PC-9 (cell line): ENCODE measurements at regions not wholly inside any gene's neighbourhood (a gene's known extent, or its start where the extent isn't known, plus 50 kb on each side); places are given as distances from the start of the nearest gene placed in this dataset.

Source experiments
- BruUV-seq: library from RNA; stranded (reverse); fragments of 400-500 nt; replicated peaks from 2 replicates; lab custom pipeline; 2021; lab: Mats Ljungman, UMichigan
- CTCF ChIA-PET: fragments of 300-600 bp; sonication (Branson Sonifier 250); formaldehyde crosslinking; loops from one replicate; lab custom pipeline; 2022; ENCODE audit warnings: antibody characterized with exemption; lab: Charles Lee
- POLR2A ChIA-PET: fragments of 300-600 bp; sonication (Branson Sonifier 250); formaldehyde crosslinking; loops from one replicate; lab custom pipeline; 2022; ENCODE audit warnings: antibody characterized with exemption; ENCODE audit not compliant: unreplicated experiment; lab: Charles Lee
- DNase-seq, 2 experiments: peaks; one replicate each; pipeline versions ENCODE4 v3.0.0 to v3.0.0-alpha.2; 2015 to 2022; ENCODE audit warnings: mixed read lengths in 1 of 2
- H2AFZ ChIP-seq: fragments of 200-600 bp; sonication (generic); 2 replicates; pipeline ENCODE4 v1.8.1; 2017; ENCODE audit warnings: antibody characterized with exemption
- H3F3A ChIP-seq: fragments of 200-600 bp; sonication (generic); 2 replicates; pipeline ENCODE4 v1.8.1; 2017; ENCODE audit warnings: antibody characterized with exemption, mild to moderate bottlenecking, low read depth; ENCODE audit not compliant: insufficient read depth
- H3K27ac ChIP-seq: fragments of 200-600 bp; sonication (generic); 2 replicates; pipeline ENCODE4 v1.6.1; 2016; ENCODE audit warnings: mixed run types
- H3K27me3 ChIP-seq: fragments of 200-600 bp; sonication (generic); 2 replicates; pipeline ENCODE4 v1.6.1; 2016; ENCODE audit warnings: low read depth, mixed run types; ENCODE audit not compliant: insufficient read depth
- H3K36me3 ChIP-seq: fragments of 200-600 bp; sonication (generic); 2 replicates; pipeline ENCODE4 v1.6.1; 2016; ENCODE audit warnings: low read depth, mixed run types
- H3K4me1 ChIP-seq: fragments of 200-600 bp; sonication (generic); replicated peaks from 2 replicates; pipeline ENCODE4 v1.6.1; 2016; ENCODE audit warnings: mixed run types; ENCODE audit not compliant: insufficient read depth
- H3K4me2 ChIP-seq: fragments of 200-600 bp; sonication (generic); 2 replicates; pipeline ENCODE4 v1.6.1; 2017; ENCODE audit warnings: mixed run types
- H3K4me3 ChIP-seq: fragments of 200-600 bp; sonication (generic); 2 replicates; pipeline ENCODE4 v1.6.1; 2016; ENCODE audit warnings: mixed run types
- H3K79me2 ChIP-seq: fragments of 200-600 bp; sonication (generic); 2 replicates; pipeline ENCODE4 v1.6.1; 2017; ENCODE audit warnings: low read depth, mixed run types
- H3K9me2 ChIP-seq: fragments of 200-600 bp; sonication (generic); 2 replicates; pipeline ENCODE4 v1.8.1; 2017; ENCODE audit warnings: mild to moderate bottlenecking; ENCODE audit not compliant: insufficient read depth
- H3K9me3 ChIP-seq: fragments of 200-600 bp; sonication (generic); 2 replicates; pipeline ENCODE4 v1.8.1; 2016; ENCODE audit warnings: low read depth; ENCODE audit not compliant: insufficient read depth
- H4K20me1 ChIP-seq: fragments of 200-600 bp; sonication (generic); 2 replicates; pipeline ENCODE4 v1.8.1; 2017; ENCODE audit not compliant: insufficient read depth
- CTCF ChIP-seq: fragments of 200-600 bp; sonication (generic); conservative IDR thresholded peaks from 2 replicates; pipeline ENCODE4 v1.6.1; 2017; ENCODE audit warnings: mixed run types, antibody characterized with exemption, mild to moderate bottlenecking, moderate library complexity
- EZH2 ChIP-seq: fragments of 200-600 bp; sonication (generic); IDR thresholded peaks from 2 replicates; pipeline ENCODE4 v1.8.0; 2017; ENCODE audit warnings: antibody characterized with exemption, low read depth
- intact Hi-C: fragments of 100-400 bp; cut with micrococcal nuclease; formaldehyde crosslinking; loops from one replicate; pipeline ENCODE4 v1.10.0; 2022; ENCODE audit not compliant: unreplicated experiment

DNA sequence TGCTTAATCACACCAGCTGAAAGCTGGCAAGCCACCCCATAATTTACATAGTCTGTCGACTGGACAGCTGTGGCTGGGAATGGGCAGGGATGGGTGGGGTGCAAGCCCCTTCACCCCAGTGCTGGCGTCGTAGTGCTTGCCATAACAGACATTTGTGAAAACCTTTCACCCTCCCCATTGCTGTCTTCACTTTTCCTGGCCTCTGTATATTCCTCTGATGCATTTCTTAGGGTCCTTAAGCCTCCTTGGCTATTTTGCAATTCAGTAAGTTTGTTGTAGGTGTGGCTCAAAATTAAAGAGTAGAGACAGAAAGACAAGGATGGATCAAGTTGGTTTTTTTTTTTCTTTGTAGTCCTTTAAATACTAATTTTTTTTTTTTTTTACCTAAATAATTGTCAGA is 383.3 kb upstream of the MCTP2 start:
- no peaks in the 10 kb centered on the region for H3K9me2 ChIP-seq
- no peaks in the 10 kb centered on the region for H3K36me3 ChIP-seq
- no TSS peak for BruUV-seq
- no peak overlapping the region for H3K27ac ChIP-seq
- no peak overlapping the region for H3K4me3 ChIP-seq
- TF ChIP-seq EZH2 (no peak), CTCF (no peak)
- H3K4me2 ChIP-seq, result no peak overlapping the region
- no peaks in the 10 kb centered on the region for H3K9me3 ChIP-seq
- no peaks in the 10 kb centered on the region for H3K27me3 ChIP-seq
- no peaks in the 10 kb centered on the region for H3K4me1 ChIP-seq
- DNase-seq, result no peak
- no peaks in the 10 kb centered on the region for H4K20me1 ChIP-seq
- POLR2A ChIA-PET, result no interaction called here
- no peaks in the 10 kb centered on the region for H3K79me2 ChIP-seq
- H2AFZ ChIP-seq, result no peak overlapping the region
- H3F3A ChIP-seq, result no peaks in the 10 kb centered on the region
- intact Hi-C loops, result no loop called here
- CTCF ChIA-PET, result no interaction called here

DNA sequence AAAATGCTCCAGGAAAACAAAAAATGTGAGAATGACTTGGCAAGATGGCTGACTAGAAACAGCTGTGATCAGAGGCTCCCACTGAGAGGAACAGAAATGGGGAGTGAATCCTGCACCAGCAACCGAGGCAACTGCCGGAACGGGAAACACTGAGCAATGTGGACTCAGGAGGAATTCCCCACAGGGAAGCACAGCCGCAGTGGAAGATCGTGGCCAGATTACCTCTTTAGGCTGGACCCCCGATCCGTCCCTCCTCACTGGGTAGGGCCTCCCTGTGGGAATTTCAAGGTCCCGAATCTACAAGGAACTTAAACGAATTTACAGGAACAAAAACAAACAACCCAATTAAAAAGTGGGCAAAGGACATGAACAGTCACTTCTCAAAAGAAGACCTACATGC is 385.2 kb upstream of the MCTP2 start:
- Histone ChIP-seq H2AFZ (no peak overlapping the region), H3K4me3 (no peak overlapping the region), H3K79me2 (no peaks in the 10 kb centered on the region), H3K4me2 (no peak overlapping the region), H4K20me1 (no peaks in the 10 kb centered on the region), H3K27ac (no peak overlapping the region), H3K9me2 (no peaks in the 10 kb centered on the region), H3K27me3 (no peaks in the 10 kb centered on the region), H3K4me1 (no peaks in the 10 kb centered on the region), H3F3A (no peaks in the 10 kb centered on the region), H3K9me3 (no peaks in the 10 kb centered on the region), H3K36me3 (no peaks in the 10 kb centered on the region)
- TF ChIP-seq EZH2, result no peak
- no peak for TF ChIP-seq CTCF
- intact Hi-C loops, result no loop called here
- CTCF ChIA-PET, result no interaction called here
- POLR2A ChIA-PET, result no interaction called here
- no peak for DNase-seq
- no TSS peak for BruUV-seq

DNA sequence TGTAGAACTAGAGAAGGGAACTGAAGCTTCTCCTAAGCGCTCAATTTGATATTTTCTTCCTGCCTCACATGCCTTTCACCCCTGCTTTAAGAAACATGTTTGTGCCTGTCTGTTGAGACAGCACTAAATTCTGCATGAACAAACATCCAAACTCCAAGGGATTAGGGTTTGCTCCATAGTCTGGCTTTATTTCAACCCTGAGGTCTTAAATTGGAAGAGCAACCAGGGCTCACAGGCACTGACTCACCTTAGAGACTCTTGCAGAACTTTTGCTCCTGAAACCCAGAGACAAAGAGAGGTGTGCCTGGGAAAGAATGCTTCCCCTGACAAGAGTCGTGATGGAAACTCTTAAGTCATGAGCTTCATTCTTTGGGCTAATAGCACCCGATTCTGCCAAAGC is 393.9 kb upstream of the MCTP2 start:
- ChIA-PET CTCF (no interaction called here), POLR2A (no interaction called here)
- Histone ChIP-seq H3F3A (no peaks in the 10 kb centered on the region), H3K4me3 (no peak overlapping the region), H3K9me2 (no peaks in the 10 kb centered on the region), H3K27ac (no peak overlapping the region), H3K36me3 (no peaks in the 10 kb centered on the region), H3K9me3 (no peaks in the 10 kb centered on the region), H3K4me1 (no peaks in the 10 kb centered on the region), H3K79me2 (no peaks in the 10 kb centered on the region), H4K20me1 (no peaks in the 10 kb centered on the region), H3K27me3 (no peaks in the 10 kb centered on the region), H3K4me2 (no peak overlapping the region), H2AFZ (no peak overlapping the region)
- no peak for DNase-seq
- intact Hi-C loops, result no loop called here
- TF ChIP-seq CTCF, result no peak
- no peak for TF ChIP-seq EZH2
- no TSS peak for BruUV-seq
